Uterus (tissue), 3 donors: ENCODE measurements at regions not wholly inside any gene's neighbourhood (a gene's known extent, or its start where the extent isn't known, plus 50 kb on each side); places are given as distances from the start of the nearest gene placed in this dataset.

ENCODE experiments used
- DNase-seq, 2 donors: peaks; one replicate each; pipeline ENCODE4 v3.0.0-alpha.2; 2019 to 2020
- H3K27ac ChIP-seq, 2 donors: fragments of 200-600 bp; sonication (generic); 1 replicate in 1 of 2; 2 replicates in 1 of 2; pipeline ENCODE4 v1.5.1; 2016 to 2018
- H3K27me3 ChIP-seq, 2 donors: fragments of 200-600 bp; sonication (generic); one replicate each; pipeline ENCODE4 v1.5.1; 2018 to 2019; ENCODE audit warnings: control low read depth in 1 of 2
- H3K36me3 ChIP-seq, 2 donors: fragments of 200-600 bp; sonication (generic); one replicate each; pipeline ENCODE4 v1.5.1; 2019; ENCODE audit warnings: control low read depth in 1 of 2
- H3K4me1 ChIP-seq, 2 donors: fragments of 200-600 bp; sonication (generic); one replicate each; pipeline ENCODE4 v1.5.1; 2018 to 2019; ENCODE audit warnings: control low read depth in 1 of 2
- H3K4me3 ChIP-seq, 2 donors: fragments of 200-600 bp; sonication (generic); 1 replicate in 1 of 2; 2 replicates in 1 of 2; pipeline ENCODE4 v1.5.1; 2018 to 2019; ENCODE audit warnings: mild to moderate bottlenecking in 1 of 2
- H3K9me3 ChIP-seq, 2 donors: fragments of 200-600 bp; sonication (generic); one replicate each; pipeline ENCODE4 v1.5.1; 2019; ENCODE audit warnings: control low read depth in 1 of 2
- POLR2A ChIP-seq, 2 donors: fragments of 450-650 bp; IDR thresholded peaks; one replicate each; pipeline ENCODE4 v1.6.1; 2016; ENCODE audit warnings: antibody characterized with exemption in 2 of 2, mild to moderate bottlenecking in 1 of 2, moderate library complexity in 1 of 2
- intact Hi-C: fragments of 100-400 bp; cut with DNase I; formaldehyde crosslinking; loops from one replicate; pipeline ENCODE4 v1.15.1; 2023; ENCODE audit warnings: low total_unique reads
- TF ChIP-seq, protein P1 (sequence below), 4 experiments: fragments of 200-600 bp in 2 of 4; fragments of 450-650 bp in 2 of 4; sonication (generic) in 2 of 4; IDR thresholded peaks; one replicate each; pipeline ENCODE4 v1.5.1; 2016 to 2019; ENCODE audit warnings: antibody characterized with exemption in 4 of 4, mild to moderate bottlenecking in 2 of 4, moderate library complexity in 1 of 4
- donor health status: DM: yes; HTN: yes; CAD: no.

- no peaks in the 10 kb centered on the region for H3K4me1 ChIP-seq
- H3K36me3 ChIP-seq: no peaks in the 10 kb centered on the region
- no peak overlapping the region for H3K4me3 ChIP-seq
- H3K27ac ChIP-seq: no peak overlapping the region
- H3K27me3 ChIP-seq: no peaks in the 10 kb centered on the region
- H3K9me3 ChIP-seq: no peaks in the 10 kb centered on the region
- no peak for TF ChIP-seq POLR2A (IDR thresholded peaks at IDR 0.05)
- TF ChIP-seq, protein P1, sequence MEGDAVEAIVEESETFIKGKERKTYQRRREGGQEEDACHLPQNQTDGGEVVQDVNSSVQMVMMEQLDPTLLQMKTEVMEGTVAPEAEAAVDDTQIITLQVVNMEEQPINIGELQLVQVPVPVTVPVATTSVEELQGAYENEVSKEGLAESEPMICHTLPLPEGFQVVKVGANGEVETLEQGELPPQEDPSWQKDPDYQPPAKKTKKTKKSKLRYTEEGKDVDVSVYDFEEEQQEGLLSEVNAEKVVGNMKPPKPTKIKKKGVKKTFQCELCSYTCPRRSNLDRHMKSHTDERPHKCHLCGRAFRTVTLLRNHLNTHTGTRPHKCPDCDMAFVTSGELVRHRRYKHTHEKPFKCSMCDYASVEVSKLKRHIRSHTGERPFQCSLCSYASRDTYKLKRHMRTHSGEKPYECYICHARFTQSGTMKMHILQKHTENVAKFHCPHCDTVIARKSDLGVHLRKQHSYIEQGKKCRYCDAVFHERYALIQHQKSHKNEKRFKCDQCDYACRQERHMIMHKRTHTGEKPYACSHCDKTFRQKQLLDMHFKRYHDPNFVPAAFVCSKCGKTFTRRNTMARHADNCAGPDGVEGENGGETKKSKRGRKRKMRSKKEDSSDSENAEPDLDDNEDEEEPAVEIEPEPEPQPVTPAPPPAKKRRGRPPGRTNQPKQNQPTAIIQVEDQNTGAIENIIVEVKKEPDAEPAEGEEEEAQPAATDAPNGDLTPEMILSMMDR (IDR thresholded peaks at IDR 0.05): no peak
- DNase-seq: no peak
- intact Hi-C loops: no loop called here
Observed at GRCh38 chr5:24353016-24353415, 291.8 kb downstream of the CDH10 start.

- H3K4me3 ChIP-seq: no peak overlapping the region
Observed at GRCh38 chr5:24353611-24354010, 291.2 kb downstream of the CDH10 start.

DNA sequence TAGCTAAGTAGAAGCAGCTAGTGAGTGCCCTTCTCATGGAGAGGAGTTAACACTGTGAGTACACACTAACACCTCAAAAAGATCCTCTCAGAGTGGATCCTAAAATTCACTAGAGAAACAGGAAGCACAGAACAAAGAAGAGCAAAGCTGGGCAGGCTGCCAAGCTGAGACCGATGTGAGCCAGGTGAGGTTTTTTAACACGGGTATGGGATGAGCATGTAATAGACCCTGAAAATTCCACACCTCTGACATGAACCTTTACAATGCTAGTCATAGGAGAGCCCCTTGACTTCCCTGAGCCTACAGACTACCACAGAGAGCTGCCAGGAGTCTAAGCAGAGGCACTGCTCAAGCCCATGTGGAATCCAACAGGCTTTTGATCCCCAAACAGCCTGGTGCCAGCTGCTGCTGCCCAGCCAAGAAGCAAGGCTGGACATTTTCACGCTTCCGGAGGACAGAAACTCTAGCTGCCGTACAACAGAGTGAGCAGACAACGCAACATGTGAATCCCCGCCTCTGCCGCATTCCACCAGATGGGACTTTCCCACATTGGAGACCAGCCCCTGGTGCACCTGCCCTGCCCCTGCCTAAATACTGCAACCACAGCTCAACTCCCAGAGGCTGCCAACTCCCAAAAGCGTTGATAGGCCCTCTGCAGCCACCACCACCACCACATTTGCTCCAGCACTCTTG is 280.8 kb downstream of the CDH10 start:
- H3K27me3 ChIP-seq: no peaks in the 10 kb centered on the region
- no peak overlapping the region for H3K4me3 ChIP-seq

More at GRCh38 chr5:24353611-24354010, 291.2 kb downstream of the CDH10 start:
- TF ChIP-seq, protein P1 (IDR thresholded peaks at IDR 0.05): no peak
- TF ChIP-seq POLR2A (IDR thresholded peaks at IDR 0.05): no peak
- no peaks in the 10 kb centered on the region for H3K27me3 ChIP-seq
- no peaks in the 10 kb centered on the region for H3K36me3 ChIP-seq
- no peak overlapping the region for H3K27ac ChIP-seq
- intact Hi-C loops: no loop called here
- no peaks in the 10 kb centered on the region for H3K9me3 ChIP-seq
- no peaks in the 10 kb centered on the region for H3K4me1 ChIP-seq
- no peak for DNase-seq

DNA sequence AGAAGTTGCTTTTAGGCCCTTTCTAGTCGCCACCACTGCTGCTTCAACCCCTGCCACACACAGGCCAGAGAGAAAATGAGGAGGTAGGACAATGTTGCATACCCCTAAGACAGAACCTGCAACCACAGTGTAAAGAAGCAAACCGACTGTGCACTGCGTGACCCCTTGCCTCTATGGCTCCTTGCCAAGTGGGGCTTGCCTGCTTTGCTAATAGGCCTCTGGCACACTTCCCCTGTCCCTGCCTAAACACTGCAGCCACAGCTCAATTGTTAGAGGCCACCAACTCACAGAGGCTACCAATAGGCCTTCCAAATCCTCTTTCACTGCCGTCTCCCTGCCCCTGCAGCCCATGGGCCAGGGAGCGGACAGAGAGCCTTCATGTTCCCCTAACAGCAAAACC is 280.1 kb downstream of the CDH10 start:
- no peak for DNase-seq
- H3K9me3 ChIP-seq: no peaks in the 10 kb centered on the region
- no peak for TF ChIP-seq POLR2A (IDR thresholded peaks at IDR 0.05)
- TF ChIP-seq, protein P1 (IDR thresholded peaks at IDR 0.05): no peak

More for the DNA sequence above, 280.8 kb downstream of the CDH10 start:
- no peak for TF ChIP-seq POLR2A (IDR thresholded peaks at IDR 0.05)
- TF ChIP-seq, protein P1 (IDR thresholded peaks at IDR 0.05): no peak
- intact Hi-C loops: no loop called here
- Histone ChIP-seq H3K36me3 (no peaks in the 10 kb centered on the region), H3K27ac (no peak overlapping the region), H3K9me3 (no peaks in the 10 kb centered on the region), H3K4me1 (no peaks in the 10 kb centered on the region)
- no peak for DNase-seq

DNA sequence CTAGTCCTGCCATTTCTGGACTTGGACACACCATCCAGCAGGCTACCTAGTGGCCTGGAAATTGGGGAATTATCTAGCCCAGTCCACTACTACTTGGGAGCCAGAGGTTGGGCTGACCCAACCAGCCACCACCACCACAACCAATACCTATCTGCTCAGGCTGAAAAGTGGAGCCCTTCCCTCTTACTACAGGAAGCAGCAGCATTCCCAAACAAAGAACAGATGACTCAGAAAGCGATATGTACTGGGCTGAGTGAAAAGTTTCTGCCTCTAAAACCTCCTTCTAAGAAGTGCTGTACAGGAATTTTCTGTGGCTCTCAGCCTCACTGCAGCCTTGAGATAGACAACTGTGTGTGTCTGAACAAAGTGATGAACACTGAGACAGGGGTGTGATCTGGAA is 279.4 kb downstream of the CDH10 start:
- H3K4me3 ChIP-seq: no peak overlapping the region
- no peak for DNase-seq

More for the DNA sequence above, 280.1 kb downstream of the CDH10 start:
- no peaks in the 10 kb centered on the region for H3K36me3 ChIP-seq
- H3K27me3 ChIP-seq: no peaks in the 10 kb centered on the region
- intact Hi-C loops: no loop called here
- H3K27ac ChIP-seq: no peak overlapping the region
- no peaks in the 10 kb centered on the region for H3K4me1 ChIP-seq
- H3K4me3 ChIP-seq: no peak overlapping the region

More for the DNA sequence above, 279.4 kb downstream of the CDH10 start:
- Histone ChIP-seq H3K27me3 (no peaks in the 10 kb centered on the region), H3K36me3 (no peaks in the 10 kb centered on the region), H3K9me3 (no peaks in the 10 kb centered on the region), H3K27ac (no peak overlapping the region), H3K4me1 (no peaks in the 10 kb centered on the region)
- TF ChIP-seq, protein P1 (IDR thresholded peaks at IDR 0.05): no peak
- no peak for TF ChIP-seq POLR2A (IDR thresholded peaks at IDR 0.05)
- intact Hi-C loops: no loop called here
